ENCODE measurements at regions not wholly inside any gene's neighbourhood (a gene's known extent, or its start where the extent isn't known, plus 50 kb on each side); places are given as distances from the start of the nearest gene placed in this dataset.

DNA sequence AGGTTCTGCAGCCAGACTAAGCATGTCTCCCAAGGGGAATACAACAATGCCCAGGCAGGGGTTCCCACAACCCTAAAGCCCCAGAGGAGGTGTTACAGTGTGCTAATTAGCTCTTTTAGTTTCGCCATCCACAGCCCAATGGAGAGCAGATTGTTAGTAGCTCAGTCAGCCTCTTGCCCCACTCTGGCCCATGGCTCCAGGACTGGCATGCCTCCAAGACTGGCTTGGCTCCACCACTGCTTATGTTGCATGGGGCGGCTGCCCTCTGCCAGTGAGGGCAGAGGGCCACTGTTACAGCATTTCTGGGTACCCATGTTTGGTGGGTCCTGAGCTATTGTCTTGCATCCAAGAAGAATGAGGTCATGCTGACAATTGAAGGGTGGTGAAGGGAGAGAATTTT, 231.1 kb upstream of the MDFIC2 start:
- TF ChIP-seq, protein P1, sequence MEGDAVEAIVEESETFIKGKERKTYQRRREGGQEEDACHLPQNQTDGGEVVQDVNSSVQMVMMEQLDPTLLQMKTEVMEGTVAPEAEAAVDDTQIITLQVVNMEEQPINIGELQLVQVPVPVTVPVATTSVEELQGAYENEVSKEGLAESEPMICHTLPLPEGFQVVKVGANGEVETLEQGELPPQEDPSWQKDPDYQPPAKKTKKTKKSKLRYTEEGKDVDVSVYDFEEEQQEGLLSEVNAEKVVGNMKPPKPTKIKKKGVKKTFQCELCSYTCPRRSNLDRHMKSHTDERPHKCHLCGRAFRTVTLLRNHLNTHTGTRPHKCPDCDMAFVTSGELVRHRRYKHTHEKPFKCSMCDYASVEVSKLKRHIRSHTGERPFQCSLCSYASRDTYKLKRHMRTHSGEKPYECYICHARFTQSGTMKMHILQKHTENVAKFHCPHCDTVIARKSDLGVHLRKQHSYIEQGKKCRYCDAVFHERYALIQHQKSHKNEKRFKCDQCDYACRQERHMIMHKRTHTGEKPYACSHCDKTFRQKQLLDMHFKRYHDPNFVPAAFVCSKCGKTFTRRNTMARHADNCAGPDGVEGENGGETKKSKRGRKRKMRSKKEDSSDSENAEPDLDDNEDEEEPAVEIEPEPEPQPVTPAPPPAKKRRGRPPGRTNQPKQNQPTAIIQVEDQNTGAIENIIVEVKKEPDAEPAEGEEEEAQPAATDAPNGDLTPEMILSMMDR (IDR thresholded peaks at IDR 0.05; ENCODE audit: low read length): no peak
- TF ChIP-seq EZH2 (IDR thresholded peaks at IDR 0.05; ENCODE audit: borderline replicate concordance, low read length): no peak

All from OCI-LY1 (cell line).